Hepatocyte (in vitro differentiated cells): ENCODE measurements at regions not wholly inside any gene's neighbourhood (a gene's known extent, or its start where the extent isn't known, plus 50 kb on each side); places are given as distances from the start of the nearest gene placed in this dataset.

Experiments used
- DNase-seq: peaks from one replicate; pipeline ENCODE4 v3.0.0-alpha.2; 2016; ENCODE audit warnings: low spot score
- H2AFZ ChIP-seq: fragments of 200-600 bp; sonication (generic); 2 replicates; pipeline ENCODE4 v1.6.0; 2016; ENCODE audit warnings: antibody characterized with exemption, mild to moderate bottlenecking
- H3K27ac ChIP-seq: fragments of 200-600 bp; sonication (generic); 2 replicates; pipeline ENCODE4 v1.5.1; 2016; ENCODE audit warnings: mild to moderate bottlenecking
- H3K27me3 ChIP-seq: fragments of 200-600 bp; sonication (generic); 2 replicates; pipeline ENCODE4 v1.6.1; 2016
- H3K36me3 ChIP-seq: fragments of 200-600 bp; sonication (generic); replicated peaks from 2 replicates; pipeline ENCODE4 v1.5.1; 2016; ENCODE audit warnings: low read depth; ENCODE audit not compliant: insufficient read depth
- H3K4me1 ChIP-seq: fragments of 200-600 bp; sonication (generic); 2 replicates; pipeline ENCODE4 v1.5.1; 2016; ENCODE audit warnings: mild to moderate bottlenecking, moderate library complexity; ENCODE audit not compliant: insufficient read depth
- H3K4me2 ChIP-seq: fragments of 200-600 bp; sonication (generic); 2 replicates; pipeline ENCODE4 v1.6.0; 2016
- H3K4me3 ChIP-seq: fragments of 200-600 bp; sonication (generic); 2 replicates; pipeline ENCODE4 v1.5.1; 2016; ENCODE audit warnings: mild to moderate bottlenecking
- H3K79me2 ChIP-seq: fragments of 200-600 bp; sonication (generic); 2 replicates; pipeline ENCODE4 v1.6.0; 2017; ENCODE audit warnings: mild to moderate bottlenecking
- H3K9me2 ChIP-seq: fragments of 200-600 bp; sonication (generic); replicated peaks from 2 replicates; pipeline ENCODE4 v1.6.0; 2017; ENCODE audit warnings: mild to moderate bottlenecking; ENCODE audit not compliant: insufficient read depth
- H3K9me3 ChIP-seq: fragments of 200-600 bp; sonication (generic); 2 replicates; pipeline ENCODE4 v1.5.1; 2016; ENCODE audit warnings: low read depth, mild to moderate bottlenecking
- H4K20me1 ChIP-seq: fragments of 200-600 bp; sonication (generic); 2 replicates; pipeline ENCODE4 v1.6.0; 2016; ENCODE audit warnings: mild to moderate bottlenecking; ENCODE audit not compliant: insufficient read depth, poor library complexity, severe bottlenecking
- EZH2 ChIP-seq: fragments of 200-600 bp; sonication (generic); IDR thresholded peaks from 2 replicates; pipeline ENCODE4 v1.6.1; 2016; ENCODE audit warnings: antibody characterized with exemption, mild to moderate bottlenecking, borderline replicate concordance
- EZH2phosphoT487 ChIP-seq: fragments of 200-600 bp; sonication (generic); IDR thresholded peaks from one replicate; pipeline ENCODE4 v1.6.1; 2018; ENCODE audit warnings: antibody characterized with exemption, mild to moderate bottlenecking, low read depth, moderate library complexity; ENCODE audit not compliant: unreplicated experiment, severe bottlenecking
- WGBS: methylation state at CpG from one replicate; pipeline ENCODE4 v1.1.6; 2016; ENCODE audit warnings: low lambda C conversion rate; ENCODE audit errors: missing lambda C conversion rate; 5-methylcytosine and 5-hydroxymethylcytosine counted together
- TF ChIP-seq, protein P1 (sequence below): fragments of 200-600 bp; sonication (generic); IDR thresholded peaks from 2 replicates; pipeline ENCODE4 v1.5.1; 2016; ENCODE audit warnings: antibody characterized with exemption, mild to moderate bottlenecking; ENCODE audit not compliant: poor library complexity

DNA sequence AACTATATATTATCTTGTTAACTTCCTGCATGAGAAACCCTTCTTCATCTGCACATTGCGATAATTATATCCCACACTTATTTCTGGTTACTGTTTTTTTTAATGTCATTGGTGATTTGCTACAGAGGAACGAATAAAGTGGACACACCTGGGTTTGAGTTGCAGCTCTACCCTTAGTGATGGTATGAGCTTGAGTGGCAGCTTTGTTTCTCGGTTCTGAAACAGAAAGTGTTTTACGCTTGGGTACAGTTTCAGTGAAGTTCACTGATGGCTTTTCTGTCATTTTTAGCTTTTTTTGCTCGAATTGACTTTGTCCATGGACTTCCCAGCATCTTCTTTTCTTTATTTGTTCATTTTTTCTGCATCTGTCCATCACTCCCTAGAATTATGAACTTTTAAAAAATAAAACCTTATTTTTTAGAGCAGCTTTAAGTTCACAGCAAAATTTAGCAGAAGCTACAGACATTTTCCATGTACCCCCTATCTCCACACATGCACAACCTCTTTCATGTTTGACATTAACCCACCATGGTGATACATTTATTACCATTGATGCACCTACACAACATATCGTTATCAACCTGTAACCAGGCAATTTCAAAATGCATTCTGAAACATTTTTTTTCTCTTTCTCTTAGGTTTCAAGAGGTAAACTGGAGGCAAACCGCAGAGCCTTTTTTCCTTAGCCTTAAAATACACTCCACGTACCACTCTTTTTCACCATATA is 1041.6 kb upstream of the PRKX start:
- WGBS = 87% methylated on average over 8 of the region's 8 CpGs
- TF ChIP-seq EZH2 = no peak
- no peak for TF ChIP-seq EZH2phosphoT487
- TF ChIP-seq, protein P1, sequence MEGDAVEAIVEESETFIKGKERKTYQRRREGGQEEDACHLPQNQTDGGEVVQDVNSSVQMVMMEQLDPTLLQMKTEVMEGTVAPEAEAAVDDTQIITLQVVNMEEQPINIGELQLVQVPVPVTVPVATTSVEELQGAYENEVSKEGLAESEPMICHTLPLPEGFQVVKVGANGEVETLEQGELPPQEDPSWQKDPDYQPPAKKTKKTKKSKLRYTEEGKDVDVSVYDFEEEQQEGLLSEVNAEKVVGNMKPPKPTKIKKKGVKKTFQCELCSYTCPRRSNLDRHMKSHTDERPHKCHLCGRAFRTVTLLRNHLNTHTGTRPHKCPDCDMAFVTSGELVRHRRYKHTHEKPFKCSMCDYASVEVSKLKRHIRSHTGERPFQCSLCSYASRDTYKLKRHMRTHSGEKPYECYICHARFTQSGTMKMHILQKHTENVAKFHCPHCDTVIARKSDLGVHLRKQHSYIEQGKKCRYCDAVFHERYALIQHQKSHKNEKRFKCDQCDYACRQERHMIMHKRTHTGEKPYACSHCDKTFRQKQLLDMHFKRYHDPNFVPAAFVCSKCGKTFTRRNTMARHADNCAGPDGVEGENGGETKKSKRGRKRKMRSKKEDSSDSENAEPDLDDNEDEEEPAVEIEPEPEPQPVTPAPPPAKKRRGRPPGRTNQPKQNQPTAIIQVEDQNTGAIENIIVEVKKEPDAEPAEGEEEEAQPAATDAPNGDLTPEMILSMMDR = no peak
- no peak overlapping the region for H3K4me3 ChIP-seq

DNA sequence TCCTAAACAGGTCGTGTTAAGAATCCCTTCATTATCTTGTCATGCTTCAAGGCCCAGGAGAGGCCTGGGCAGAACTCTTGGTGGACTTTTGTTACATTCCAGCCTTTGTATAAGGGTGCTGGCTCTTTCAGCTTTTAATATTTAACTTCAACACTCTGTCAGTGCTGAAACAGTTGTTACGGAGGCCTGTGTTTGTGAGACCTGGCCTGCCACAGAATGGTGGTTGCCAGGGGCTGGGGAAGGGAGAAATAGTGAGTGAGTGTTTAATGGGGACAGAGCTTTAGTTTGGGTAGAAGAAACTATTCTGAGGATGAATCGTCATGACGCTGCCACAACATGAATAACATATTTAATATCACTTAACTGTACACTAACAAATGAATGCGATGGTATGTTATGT is 1027.6 kb upstream of the PRKX start:
- no peak overlapping the region for H3K4me2 ChIP-seq
- H3K36me3 ChIP-seq = no peaks in the 10 kb centered on the region
- H4K20me1 ChIP-seq = no peaks in the 10 kb centered on the region
- H3K9me3 ChIP-seq = no peaks in the 10 kb centered on the region
- no peaks in the 10 kb centered on the region for H3K4me1 ChIP-seq
- peak overlapping the region; percentile 8 for H2AFZ ChIP-seq
- H3K79me2 ChIP-seq = no peaks in the 10 kb centered on the region
- peak overlapping the region; percentile 33 for H3K27ac ChIP-seq
- WGBS = 49% methylated on average over 5 of the region's 5 CpGs
- H3K9me2 ChIP-seq = no peaks in the 10 kb centered on the region
- H3K4me3 ChIP-seq = no peak overlapping the region
- peak; percentile 5 for DNase-seq
- H3K27me3 ChIP-seq = no peaks in the 10 kb centered on the region
- TF ChIP-seq EZH2phosphoT487 (no peak), EZH2 (no peak)
- TF ChIP-seq, protein P1 = no peak

More for the DNA sequence above, 1041.6 kb upstream of the PRKX start:
- Histone ChIP-seq H3K9me2 (no peaks in the 10 kb centered on the region), H3K9me3 (no peaks in the 10 kb centered on the region), H3K4me2 (no peak overlapping the region), H3K79me2 (no peaks in the 10 kb centered on the region), H3K36me3 (no peaks in the 10 kb centered on the region), H4K20me1 (no peaks in the 10 kb centered on the region), H3K27ac (no peak overlapping the region), H3K27me3 (no peaks in the 10 kb centered on the region), H2AFZ (no peak overlapping the region), H3K4me1 (no peaks in the 10 kb centered on the region)
- no peak for DNase-seq

DNA sequence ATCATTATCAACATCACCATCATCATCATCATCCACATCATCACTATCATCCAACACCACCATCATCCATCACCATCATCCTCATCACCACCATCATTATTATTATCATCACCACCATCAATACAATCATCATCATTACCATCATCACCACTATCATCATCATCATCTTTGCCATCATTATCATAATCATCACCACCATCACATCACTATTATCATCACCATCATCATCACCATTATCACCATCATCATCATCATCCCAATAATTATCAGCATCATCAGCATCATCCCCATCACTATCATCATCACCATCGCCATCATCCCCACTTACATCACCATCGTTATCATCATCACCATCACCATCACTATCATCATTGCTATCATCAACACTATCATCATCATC is 1021.9 kb upstream of the PRKX start:
- no peak for DNase-seq
- Histone ChIP-seq H3K4me2 (no peak overlapping the region), H3K79me2 (no peaks in the 10 kb centered on the region), H3K4me1 (no peaks in the 10 kb centered on the region), H3K9me3 (no peaks in the 10 kb centered on the region), H4K20me1 (no peaks in the 10 kb centered on the region), H3K27me3 (no peaks in the 10 kb centered on the region), H3K27ac (no peak overlapping the region), H3K9me2 (no peaks in the 10 kb centered on the region), H3K4me3 (no peak overlapping the region), H2AFZ (no peak overlapping the region), H3K36me3 (no peaks in the 10 kb centered on the region)
- WGBS = 94% methylated on average over 2 of the region's 2 CpGs
- TF ChIP-seq EZH2 = no peak

DNA sequence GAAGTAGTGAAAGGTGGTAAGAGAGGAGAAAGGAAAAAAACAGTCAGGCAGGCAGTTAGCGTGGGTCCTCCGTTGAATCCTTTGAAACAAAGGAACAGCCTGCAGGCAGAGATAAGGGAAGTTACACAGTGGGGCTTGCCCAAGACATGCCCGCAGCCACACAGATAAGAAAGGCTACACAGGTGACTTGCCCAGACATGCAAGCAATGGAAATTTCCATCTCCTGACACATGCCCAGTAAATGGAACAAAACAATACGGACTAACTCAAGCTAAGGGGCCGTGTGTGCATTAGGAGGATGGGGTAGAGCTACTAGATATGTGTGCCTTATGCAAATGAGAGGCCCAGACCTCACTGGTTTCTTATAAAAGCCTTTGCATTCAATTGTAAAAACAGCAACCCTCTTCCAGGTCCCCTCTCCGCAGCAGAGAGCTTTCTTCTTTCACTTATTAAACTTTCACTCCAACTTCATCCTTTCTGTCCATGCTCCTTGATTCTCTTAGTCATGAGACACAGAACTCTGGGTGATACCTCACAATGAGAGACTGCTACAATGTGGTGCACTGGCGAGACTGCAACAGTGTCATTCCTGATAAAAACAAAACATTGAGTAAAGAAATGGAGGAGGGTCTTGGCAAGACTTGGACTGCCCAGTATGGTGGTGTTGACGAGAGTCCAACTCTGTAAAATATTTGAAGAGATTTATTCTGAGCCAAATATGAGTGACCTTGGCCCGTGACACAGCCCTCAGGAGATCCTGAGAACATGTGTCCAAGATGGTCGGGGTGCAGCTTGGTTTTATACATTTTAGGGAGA is 997.4 kb upstream of the PRKX start:
- 48% methylated on average over 10 of the region's 10 CpGs for WGBS
- H3K27ac ChIP-seq = peak overlapping the region; percentile 93
- no peak overlapping the region for H3K4me3 ChIP-seq
- H3K4me2 ChIP-seq = peak overlapping the region; percentile 58
- H3K79me2 ChIP-seq = no peaks in the 10 kb centered on the region
- H3K27me3 ChIP-seq = no peaks in the 10 kb centered on the region
- TF ChIP-seq EZH2phosphoT487 (no peak), EZH2 (no peak)
- TF ChIP-seq, protein P1 = no peak
- no peaks in the 10 kb centered on the region for H4K20me1 ChIP-seq
- no peaks in the 10 kb centered on the region for H3K9me2 ChIP-seq
- no peaks in the 10 kb centered on the region for H3K9me3 ChIP-seq
- peak; percentile 76 for DNase-seq
- peak overlapping the region; percentile 59 for H2AFZ ChIP-seq
- H3K4me1 ChIP-seq = peaks cover 30% of the 10 kb centered on the region
- H3K36me3 ChIP-seq = no peaks in the 10 kb centered on the region
